ENCODE measurements at regions not wholly inside any gene's neighbourhood (a gene's known extent, or its start where the extent isn't known, plus 50 kb on each side); places are given as distances from the start of the nearest gene placed in this dataset.

- DNase-seq (ENCODE audit: low read depth) = peak; percentile 91
- no peak for TF ChIP-seq CTCF (conservative IDR thresholded peaks at IDR 0.05; ENCODE audit: control insufficient read depth, insufficient read depth, low read depth, low read length)
Observed at GRCh38 chr2:46850742-46851141, 64.9 kb downstream of the MCFD2 start.

GRCh38 chr2:46849721-46850556 is 65.7 kb downstream of the MCFD2 start:
- peak overlapping the region; percentile 29 for H3K4me3 ChIP-seq (ENCODE audit: control insufficient read depth, low read depth, low read length)

More at GRCh38 chr2:46850742-46851141, 64.9 kb downstream of the MCFD2 start:
- peak overlapping the region; percentile 29 for H3K4me3 ChIP-seq (ENCODE audit: control insufficient read depth, low read depth, low read length)

GRCh38 chr2:46849046-46849715 is 66.4 kb downstream of the MCFD2 start:
- no peak overlapping the region for H3K4me3 ChIP-seq (ENCODE audit: control insufficient read depth, low read depth, low read length)
- TF ChIP-seq CTCF (conservative IDR thresholded peaks at IDR 0.05; ENCODE audit: control insufficient read depth, insufficient read depth, low read depth, low read length) = no peak
- DNase-seq (ENCODE audit: low read depth) = peak; percentile 90

More at GRCh38 chr2:46849721-46850556, 65.7 kb downstream of the MCFD2 start:
- peak; percentile 98 for DNase-seq (ENCODE audit: low read depth)
- no peak for TF ChIP-seq CTCF (conservative IDR thresholded peaks at IDR 0.05; ENCODE audit: control insufficient read depth, insufficient read depth, low read depth, low read length)

- H3K4me3 ChIP-seq (ENCODE audit: control insufficient read depth, low read depth, low read length) = no peak overlapping the region
- TF ChIP-seq CTCF (conservative IDR thresholded peaks at IDR 0.05; ENCODE audit: control insufficient read depth, insufficient read depth, low read depth, low read length) = no peak
- peak; percentile 80 for DNase-seq (ENCODE audit: low read depth)
Observed at GRCh38 chr2:46848447-46848846, 67.2 kb downstream of the MCFD2 start.

- DNase-seq (ENCODE audit: low read depth) = peak; percentile 90
- TF ChIP-seq CTCF (conservative IDR thresholded peaks at IDR 0.05; ENCODE audit: control insufficient read depth, insufficient read depth, low read depth, low read length) = no peak
- peak overlapping the region; percentile 9 for H3K4me3 ChIP-seq (ENCODE audit: control insufficient read depth, low read depth, low read length)
Observed at GRCh38 chr2:46847726-46848412, 67.7 kb downstream of the MCFD2 start.

- H3K4me3 ChIP-seq (ENCODE audit: control insufficient read depth, low read depth, low read length) = peak overlapping the region; percentile 9
- DNase-seq (ENCODE audit: low read depth) = peak; percentile 98
- peak; percentile 17 for TF ChIP-seq CTCF (conservative IDR thresholded peaks at IDR 0.05; ENCODE audit: control insufficient read depth, insufficient read depth, low read depth, low read length)
Observed at GRCh38 chr2:46847185-46847710, 68.4 kb downstream of the MCFD2 start.
